ENCODE measurements at regions not wholly inside any gene's neighbourhood (a gene's known extent, or its start where the extent isn't known, plus 50 kb on each side); places are given as distances from the start of the nearest gene placed in this dataset.

DNA sequence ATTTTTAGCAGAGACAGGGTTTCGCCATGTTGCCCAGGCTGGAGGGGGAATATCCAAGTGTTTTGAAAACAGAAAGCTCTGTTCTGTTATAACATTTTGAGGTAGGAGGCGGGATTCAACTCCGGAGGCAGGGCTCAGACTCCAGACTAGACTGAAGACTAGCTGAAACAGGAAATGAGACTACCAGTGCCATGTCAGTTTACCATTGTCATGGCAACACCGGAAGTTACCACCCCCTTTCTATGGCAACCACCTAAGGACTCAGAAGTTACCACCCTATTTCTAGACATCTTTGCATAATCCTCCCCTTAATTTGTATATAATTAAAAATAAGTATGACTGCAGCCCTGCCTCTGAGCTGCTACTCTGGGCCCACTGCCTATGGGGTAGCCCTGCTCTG is 1069.1 kb upstream of the AUTS2 start:
- H3K36me3 ChIP-seq: no peaks in the 10 kb centered on the region
- no peak for TF ChIP-seq POLR2A (IDR thresholded peaks at IDR 0.05)
- intact Hi-C loops (cut with DNase I): no loop called here
- DNase-seq: no peak
- H3K27ac ChIP-seq: no peak overlapping the region
- no peak overlapping the region for H3K4me3 ChIP-seq
- no peaks in the 10 kb centered on the region for H3K9me3 ChIP-seq
- no peaks in the 10 kb centered on the region for H3K4me1 ChIP-seq (ENCODE audit: insufficient read depth)
- 88 to 92% (median 90%) methylated on average over 4 of the region's 4 CpGs for WGBS, 3 donors
- H3K27me3 ChIP-seq: no peaks in the 10 kb centered on the region

DNA sequence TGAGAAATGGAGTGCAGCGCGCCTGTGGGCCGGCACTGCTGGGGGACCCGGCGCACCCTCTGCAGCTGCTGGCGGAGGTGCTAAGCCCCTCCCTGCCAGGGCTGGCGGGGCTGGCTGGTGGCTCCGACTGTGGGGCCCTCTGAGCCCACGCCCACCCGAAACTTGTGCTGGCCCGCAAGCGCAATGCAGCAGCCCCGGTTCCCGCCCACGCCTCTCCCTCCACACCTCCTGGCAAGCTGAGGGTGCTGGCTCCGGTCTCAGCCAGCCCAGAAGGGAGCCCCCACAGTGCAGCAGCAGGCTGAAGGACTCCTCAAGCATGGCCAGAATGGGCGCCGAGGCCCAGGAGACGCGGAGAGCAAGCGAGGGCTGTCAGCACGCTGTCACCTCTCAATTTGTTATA is 1063.0 kb upstream of the AUTS2 start:
- no peaks in the 10 kb centered on the region for H3K36me3 ChIP-seq
- WGBS, 3 donors: 86 to 95% (median 91%) methylated on average over 11 to 22 of the region's 22 CpGs
- DNase-seq: no peak

DNA sequence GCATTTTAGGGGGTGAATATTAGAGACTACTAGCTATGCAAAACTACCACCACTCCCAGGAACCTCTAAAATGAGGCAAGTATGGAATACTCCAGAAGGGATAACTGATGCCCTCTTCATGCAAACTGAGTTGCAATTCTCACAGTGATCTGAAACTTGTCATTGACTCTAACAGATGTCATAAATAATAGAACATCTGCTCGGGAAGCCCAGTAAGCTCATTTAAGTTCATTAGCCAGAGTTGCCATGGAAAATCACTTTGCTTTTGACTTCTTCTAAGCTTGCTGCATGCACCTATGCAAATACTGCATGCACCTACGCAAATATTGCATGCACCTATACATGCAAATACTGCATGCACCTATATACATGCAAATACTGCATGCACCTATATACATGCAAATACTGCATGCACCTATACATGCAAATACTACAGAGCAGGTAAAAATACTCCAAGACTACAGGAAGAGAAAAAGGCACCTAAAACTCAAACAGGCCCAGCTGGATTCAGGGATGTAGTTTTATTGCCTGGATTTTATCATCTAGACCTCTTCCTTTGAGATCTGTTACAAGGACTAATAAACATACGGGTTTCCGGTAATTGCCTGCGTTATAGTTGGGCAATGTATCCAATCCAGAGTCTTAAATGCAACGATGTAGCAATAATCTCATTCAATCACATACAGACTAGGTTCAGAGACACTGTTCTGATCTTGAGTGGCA is 1061.1 kb upstream of the AUTS2 start:
- 69 to 85% (median 76%) methylated on average over 6 of the region's 6 CpGs for WGBS, 3 donors
- intact Hi-C loops (cut with DNase I): no loop called here
- no peak overlapping the region for H3K4me3 ChIP-seq
- no peaks in the 10 kb centered on the region for H3K36me3 ChIP-seq
- H3K27ac ChIP-seq: no peak overlapping the region
- no peak for DNase-seq
- no peaks in the 10 kb centered on the region for H3K4me1 ChIP-seq (ENCODE audit: insufficient read depth)
- no peak for TF ChIP-seq EP300 (IDR thresholded peaks at IDR 0.05)
- no peak for TF ChIP-seq POLR2A (IDR thresholded peaks at IDR 0.05)
- TF ChIP-seq CTCF (IDR thresholded peaks at IDR 0.05): no peak
- no peaks in the 10 kb centered on the region for H3K9me3 ChIP-seq
- no peaks in the 10 kb centered on the region for H3K27me3 ChIP-seq

More for the DNA sequence above, 1063.0 kb upstream of the AUTS2 start:
- H3K4me1 ChIP-seq (ENCODE audit: insufficient read depth): no peaks in the 10 kb centered on the region
- no peaks in the 10 kb centered on the region for H3K9me3 ChIP-seq
- no peak for TF ChIP-seq CTCF (IDR thresholded peaks at IDR 0.05)
- TF ChIP-seq EP300 (IDR thresholded peaks at IDR 0.05): no peak
- TF ChIP-seq POLR2A (IDR thresholded peaks at IDR 0.05): no peak
- no peaks in the 10 kb centered on the region for H3K27me3 ChIP-seq
- H3K4me3 ChIP-seq: no peak overlapping the region
- no peak overlapping the region for H3K27ac ChIP-seq
- intact Hi-C loops (cut with DNase I): no loop called here

GRCh38 chr7:68537774-68538071 is 1060.6 kb upstream of the AUTS2 start:
- TF ChIP-seq POLR2A (IDR thresholded peaks at IDR 0.05) (no peak), EP300 (IDR thresholded peaks at IDR 0.05) (no peak), CTCF (IDR thresholded peaks at IDR 0.05) (no peak)

DNA sequence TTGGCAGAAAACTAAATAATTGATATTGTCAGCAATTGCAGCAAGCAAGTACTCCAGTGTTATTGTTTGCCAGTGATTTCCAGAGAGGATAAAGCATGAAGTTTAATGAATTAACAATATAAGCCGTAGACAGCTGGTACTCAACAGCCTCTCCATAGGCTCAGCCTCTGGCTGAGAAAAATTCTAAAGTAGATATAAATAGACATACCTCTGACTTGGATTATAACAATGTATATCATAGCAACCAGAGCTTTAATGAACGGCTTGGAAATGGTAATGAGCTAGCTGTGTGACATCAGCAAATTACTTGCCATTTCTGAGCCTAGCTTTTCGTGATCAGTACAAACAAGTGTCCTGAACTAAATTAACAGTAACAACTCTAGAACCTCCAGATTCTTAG is 1055.4 kb upstream of the AUTS2 start:
- TF ChIP-seq EP300 (IDR thresholded peaks at IDR 0.05): no peak
- no peak for TF ChIP-seq POLR2A (IDR thresholded peaks at IDR 0.05)
- no peak for TF ChIP-seq CTCF (IDR thresholded peaks at IDR 0.05)
- no peaks in the 10 kb centered on the region for H3K4me1 ChIP-seq (ENCODE audit: insufficient read depth)

More at GRCh38 chr7:68537774-68538071, 1060.6 kb upstream of the AUTS2 start:
- no peak for DNase-seq
- intact Hi-C loops (cut with DNase I): no loop called here
- no peaks in the 10 kb centered on the region for H3K4me1 ChIP-seq (ENCODE audit: insufficient read depth)
- no peaks in the 10 kb centered on the region for H3K36me3 ChIP-seq
- H3K9me3 ChIP-seq: no peaks in the 10 kb centered on the region
- no peaks in the 10 kb centered on the region for H3K27me3 ChIP-seq
- H3K4me3 ChIP-seq: no peak overlapping the region
- 83 to 89% (median 84%) methylated on average over 5 of the region's 5 CpGs for WGBS, 3 donors
- no peak overlapping the region for H3K27ac ChIP-seq

More for the DNA sequence above, 1055.4 kb upstream of the AUTS2 start:
- Histone ChIP-seq H3K27ac (no peak overlapping the region), H3K36me3 (no peaks in the 10 kb centered on the region), H3K27me3 (no peaks in the 10 kb centered on the region), H3K4me3 (no peak overlapping the region), H3K9me3 (no peaks in the 10 kb centered on the region)
- WGBS, 3 donors: 65 to 70% (median 66%) methylated on average over 3 of the region's 3 CpGs
- intact Hi-C loops (cut with DNase I): no loop called here
- DNase-seq: no peak

All from ovary (tissue), 7 donors.